IMR-90 (cell line): ENCODE measurements at regions not wholly inside any gene's neighbourhood (a gene's known extent, or its start where the extent isn't known, plus 50 kb on each side); places are given as distances from the start of the nearest gene placed in this dataset.

Experiments
- ATAC-seq: fragments of 200-7000 bp; cut with Tn5 transposase; 2 replicates; pipeline ENCODE4 v1.9.1; 2020; ENCODE audit warnings: low read depth, mild to moderate bottlenecking, moderate library complexity
- BruUV-seq: library from RNA; stranded (reverse); fragments of 400-500 nt; replicated peaks from 2 replicates; lab custom pipeline; 2021; lab: Mats Ljungman, UMichigan
- CTCF ChIA-PET: fragments of 300-600 bp; formaldehyde crosslinking; extraction: SDS; loops from one replicate; lab custom pipeline; 2021; ENCODE audit warnings: antibody characterized with exemption; lab: Yijun Ruan, JAX
- POLR2A ChIA-PET: fragments of 300-600 bp; sonication (Branson Sonifier 250); formaldehyde crosslinking; loops from one replicate; lab custom pipeline; 2022; ENCODE audit warnings: antibody characterized with exemption; ENCODE audit not compliant: unreplicated experiment; lab: Charles Lee
- DNase-seq: peaks from one replicate; pipeline ENCODE4 v3.0.0; 2013
- H2AFZ ChIP-seq: replicated peaks from 2 replicates; pipeline ENCODE3; 2013; ENCODE audit warnings: low read length, mild to moderate bottlenecking; ENCODE audit not compliant: poor library complexity
- H2AK5ac ChIP-seq: 2 replicates; pipeline ENCODE4 v1.6.1; 2013; ENCODE audit warnings: low read depth, low read length, inconsistent platforms
- H2AK9ac ChIP-seq: replicated peaks from 2 replicates; pipeline ENCODE3; 2013; ENCODE audit warnings: mild to moderate bottlenecking, low read depth, low read length, moderate library complexity; ENCODE audit not compliant: poor library complexity
- H2BK120ac ChIP-seq: 2 replicates; pipeline ENCODE4 v1.6.1; 2013; ENCODE audit warnings: low read depth, low read length, inconsistent platforms
- H2BK15ac ChIP-seq: 3 replicates; pipeline ENCODE4 v1.6.1; 2013; ENCODE audit warnings: low read depth, low read length, inconsistent platforms
- H2BK20ac ChIP-seq: 2 replicates; pipeline ENCODE4 v1.6.1; 2013; ENCODE audit warnings: low read depth, mild to moderate bottlenecking, inconsistent platforms, low read length, moderate library complexity
- H2BK5ac ChIP-seq: 2 replicates; pipeline ENCODE4 v1.6.1; 2013; ENCODE audit warnings: mild to moderate bottlenecking, low read depth, low read length, inconsistent platforms; ENCODE audit not compliant: poor library complexity, severe bottlenecking
- H3K14ac ChIP-seq: replicated peaks from 2 replicates; pipeline ENCODE4 v1.6.1; 2013; ENCODE audit warnings: low read depth, low read length, inconsistent platforms
- H3K18ac ChIP-seq: 2 replicates; pipeline ENCODE4 v1.6.1; 2013; ENCODE audit warnings: low read depth, low read length, control low read depth
- H3K23ac ChIP-seq: 2 replicates; pipeline ENCODE4 v1.6.1; 2013; ENCODE audit warnings: low read depth, low read length, inconsistent platforms
- H3K27ac ChIP-seq: 2 replicates; pipeline ENCODE4 v1.5.1; 2013; ENCODE audit warnings: mild to moderate bottlenecking, control low read depth, low read length; ENCODE audit not compliant: insufficient read depth
- H3K27me3 ChIP-seq: 2 replicates; pipeline ENCODE4 v1.6.1; 2013; ENCODE audit warnings: low read length; ENCODE audit not compliant: control insufficient read depth, insufficient read depth
- H3K36me3 ChIP-seq: 2 replicates; pipeline ENCODE4 v1.6.1; 2013; ENCODE audit warnings: low read length, mixed read lengths; ENCODE audit not compliant: control insufficient read depth, insufficient read depth
- H3K4ac ChIP-seq: 2 replicates; pipeline ENCODE4 v1.6.1; 2013; ENCODE audit warnings: low read depth, low read length, inconsistent platforms
- H3K4me1 ChIP-seq: 2 replicates; pipeline ENCODE4 v1.6.1; 2013; ENCODE audit warnings: low read length, mixed read lengths; ENCODE audit not compliant: control insufficient read depth, insufficient read depth
- H3K4me2 ChIP-seq: 2 replicates; pipeline ENCODE4 v1.6.1; 2013; ENCODE audit warnings: low read depth, mild to moderate bottlenecking, control low read depth, low read length, moderate library complexity
- H3K4me3 ChIP-seq: 2 replicates; pipeline ENCODE4 v1.5.1; 2013; ENCODE audit warnings: low read depth, mild to moderate bottlenecking, control low read depth, low read length, moderate library complexity; ENCODE audit not compliant: insufficient read depth
- H3K56ac ChIP-seq: 2 replicates; pipeline ENCODE4 v1.6.1; 2013; ENCODE audit warnings: low read length, inconsistent platforms; ENCODE audit not compliant: insufficient read depth; ENCODE audit errors: extremely low read depth
- H3K79me1 ChIP-seq, 2 experiments: 2 replicates each; pipeline ENCODE4 v1.6.1; 2013; ENCODE audit warnings: low read length in 2 of 2, inconsistent platforms in 1 of 2, low read depth in 1 of 2
- H3K9ac ChIP-seq: 2 replicates; pipeline ENCODE4 v1.6.1; 2013; ENCODE audit warnings: low read depth, low read length, control low read depth
- H3K9me1 ChIP-seq: 2 replicates; pipeline ENCODE4 v1.6.1; 2013; ENCODE audit warnings: low read length, inconsistent platforms; ENCODE audit not compliant: insufficient read depth
- H3K9me3 ChIP-seq: 2 replicates; pipeline ENCODE4 v1.6.1; 2013; ENCODE audit warnings: low read length; ENCODE audit not compliant: control insufficient read depth, insufficient read depth
- H4K20me1 ChIP-seq: 2 replicates; pipeline ENCODE4 v1.6.1; 2013; ENCODE audit warnings: low read length, inconsistent platforms; ENCODE audit not compliant: insufficient read depth
- H4K5ac ChIP-seq: 2 replicates; pipeline ENCODE4 v1.6.1; 2013; ENCODE audit warnings: mild to moderate bottlenecking, low read depth, low read length, control low read depth
- H4K8ac ChIP-seq, 2 experiments: 2 replicates each; pipeline ENCODE4 v1.6.1; 2013; ENCODE audit warnings: low read depth in 2 of 2, low read length in 2 of 2, control low read depth in 1 of 2, inconsistent platforms in 1 of 2
- H4K91ac ChIP-seq: 2 replicates; pipeline ENCODE4 v1.6.1; 2013; ENCODE audit warnings: low read depth, low read length, inconsistent platforms; ENCODE audit not compliant: insufficient read depth
- BHLHE40 ChIP-seq: fragments of 150-350 bp; IDR thresholded peaks from 2 replicates; pipeline ENCODE4 v1.6.1; 2016; ENCODE audit warnings: mild to moderate bottlenecking, low read depth, low read length
- CEBPB ChIP-seq: IDR thresholded peaks from 2 replicates; pipeline ENCODE4 v1.6.1; 2012; ENCODE audit warnings: low read depth, low read length, improper control_type of control experiment
- CHD1 ChIP-seq: IDR thresholded peaks from 2 replicates; pipeline ENCODE4 v1.6.1; 2012; ENCODE audit warnings: low read depth, low read length, improper control_type of control experiment
- FOS ChIP-seq: fragments of 150-350 bp; IDR thresholded peaks from 2 replicates; pipeline ENCODE4 v1.6.1; 2016; ENCODE audit warnings: low read depth, low read length
- MAFK ChIP-seq: IDR thresholded peaks from 2 replicates; pipeline ENCODE4 v1.6.1; 2012; ENCODE audit warnings: low read depth, low read length, improper control_type of control experiment
- MAZ ChIP-seq: IDR thresholded peaks from 2 replicates; pipeline ENCODE4 v1.6.1; 2012; ENCODE audit warnings: low read depth, mild to moderate bottlenecking, low read length, improper control_type of control experiment, moderate library complexity, borderline replicate concordance
- MXI1 ChIP-seq: IDR thresholded peaks from 2 replicates; pipeline ENCODE4 v1.6.1; 2012; ENCODE audit warnings: low read depth, mild to moderate bottlenecking, low read length, moderate library complexity, borderline replicate concordance
- NFE2L2 ChIP-seq: fragments of 150-350 bp; IDR thresholded peaks from 2 replicates; pipeline ENCODE4 v1.6.1; 2016; ENCODE audit warnings: low read depth, mild to moderate bottlenecking, low read length
- POLR2A ChIP-seq: IDR thresholded peaks from 2 replicates; pipeline ENCODE4 v1.6.1; 2012; ENCODE audit warnings: mild to moderate bottlenecking, low read depth, low read length
- RCOR1 ChIP-seq: IDR thresholded peaks from 2 replicates; pipeline ENCODE4 v1.6.1; 2012; ENCODE audit warnings: mild to moderate bottlenecking, low read length, improper control_type of control experiment; ENCODE audit not compliant: insufficient replicate concordance
- SMC3 ChIP-seq: fragments of 150-350 bp; IDR thresholded peaks from 2 replicates; pipeline ENCODE4 v1.6.1; 2016; ENCODE audit warnings: low read depth, mild to moderate bottlenecking, antibody characterized with exemption, low read length, moderate library complexity
- WGBS, 2 experiments: methylation state at CpG; one replicate each; pipeline versions ENCODE4 v1.1.5 to v1.1.7; 2013; ENCODE audit warnings: missing lambda C conversion rate in 2 of 2; ENCODE audit not compliant: insufficient read length in 1 of 2; ENCODE audit errors: extremely low coverage in 2 of 2; 5-methylcytosine and 5-hydroxymethylcytosine counted together
- dilution Hi-C: fragments of 300-500 bp; cut with HindIII; formaldehyde crosslinking; loops from one replicate; pipeline ENCODE4 v1.14.3; 2018; ENCODE audit warnings: low sequenced_read_pairs; ENCODE audit not compliant: unreplicated experiment
- in situ Hi-C: fragments of 300-500 bp; cut with MboI; formaldehyde crosslinking; loops from 3 replicates; pipeline ENCODE4 v1.14.3; 2019; ENCODE audit warnings: low sequenced_read_pairs, inconsistent platforms, mixed read lengths
- intact Hi-C: fragments of 100-400 bp; cut with micrococcal nuclease; formaldehyde crosslinking; loops from 2 replicates; pipeline ENCODE4 v1.10.0; 2022
- TF ChIP-seq, protein P1 (sequence below): fragments of 150-350 bp; IDR thresholded peaks from 2 replicates; pipeline ENCODE4 v1.6.1; 2017; ENCODE audit warnings: mild to moderate bottlenecking, antibody characterized with exemption, low read length, low read depth
- TF ChIP-seq, protein P2 (sequence below): conservative IDR thresholded peaks from 2 replicates; pipeline ENCODE4 v1.5.1; 2012; ENCODE audit warnings: mild to moderate bottlenecking, low read depth, low read length, improper control_type of control experiment

DNA sequence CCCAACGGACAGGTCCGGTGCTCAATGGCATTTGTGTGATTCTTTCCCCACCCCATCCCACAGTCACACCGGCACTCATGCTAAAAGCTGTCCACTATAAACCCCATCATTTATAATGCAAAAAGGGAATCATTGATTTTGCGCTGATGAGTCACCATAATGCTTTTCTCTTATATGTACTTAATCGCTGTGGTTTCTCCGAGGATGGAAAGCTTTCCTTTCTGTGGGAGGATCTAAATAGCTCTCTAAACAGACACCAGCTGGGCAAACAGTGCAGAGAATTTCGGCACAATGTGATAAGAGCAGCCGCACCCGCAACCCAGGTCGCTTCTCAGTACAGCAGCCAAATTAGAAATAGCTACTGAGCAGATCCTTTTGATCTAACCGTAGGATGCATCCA lies 85.6 kb downstream of the SETD4 start:
- peaks cover 48% of the 10 kb centered on the region for H3K27me3 ChIP-seq

More for the DNA sequence above, 85.6 kb downstream of the SETD4 start:
- DNase-seq = peak; percentile 28
- Histone ChIP-seq H3K9me3 (peaks cover 11% of the 10 kb centered on the region), H3K27ac (no peak overlapping the region), H3K4me3 (no peak overlapping the region), H4K5ac (no peak overlapping the region), H4K20me1 (no peaks in the 10 kb centered on the region), H2AFZ (no peak overlapping the region), H3K4ac (no peak overlapping the region), H3K4me2 (no peak overlapping the region), H3K79me1 (no peaks in the 10 kb centered on the region), H3K18ac (no peak overlapping the region), H3K9me1 (no peaks in the 10 kb centered on the region), H2AK9ac (no peak overlapping the region), H3K36me3 (no peaks in the 10 kb centered on the region), H3K23ac (no peak overlapping the region), H2AK5ac (no peak overlapping the region), H3K4me1 (no peaks in the 10 kb centered on the region), H2BK15ac (no peak overlapping the region), H3K56ac (no peak overlapping the region), H3K14ac (no peak overlapping the region), H3K9ac (no peak overlapping the region), H2BK5ac (no peak overlapping the region), H4K91ac (no peak overlapping the region), H2BK120ac (no peak overlapping the region), H2BK20ac (no peak overlapping the region), H4K8ac (no peak overlapping the region)
- no peak for TF ChIP-seq BHLHE40
- no peak for TF ChIP-seq RCOR1
- TF ChIP-seq NFE2L2 = no peak
- TF ChIP-seq MXI1 = no peak
- TF ChIP-seq CHD1 = no peak
- TF ChIP-seq MAZ = no peak
- no peak for TF ChIP-seq POLR2A
- TF ChIP-seq, protein P1, sequence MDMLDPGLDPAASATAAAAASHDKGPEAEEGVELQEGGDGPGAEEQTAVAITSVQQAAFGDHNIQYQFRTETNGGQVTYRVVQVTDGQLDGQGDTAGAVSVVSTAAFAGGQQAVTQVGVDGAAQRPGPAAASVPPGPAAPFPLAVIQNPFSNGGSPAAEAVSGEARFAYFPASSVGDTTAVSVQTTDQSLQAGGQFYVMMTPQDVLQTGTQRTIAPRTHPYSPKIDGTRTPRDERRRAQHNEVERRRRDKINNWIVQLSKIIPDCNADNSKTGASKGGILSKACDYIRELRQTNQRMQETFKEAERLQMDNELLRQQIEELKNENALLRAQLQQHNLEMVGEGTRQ = no peak
- TF ChIP-seq FOS = no peak
- no peak for TF ChIP-seq CEBPB
- TF ChIP-seq, protein P2, sequence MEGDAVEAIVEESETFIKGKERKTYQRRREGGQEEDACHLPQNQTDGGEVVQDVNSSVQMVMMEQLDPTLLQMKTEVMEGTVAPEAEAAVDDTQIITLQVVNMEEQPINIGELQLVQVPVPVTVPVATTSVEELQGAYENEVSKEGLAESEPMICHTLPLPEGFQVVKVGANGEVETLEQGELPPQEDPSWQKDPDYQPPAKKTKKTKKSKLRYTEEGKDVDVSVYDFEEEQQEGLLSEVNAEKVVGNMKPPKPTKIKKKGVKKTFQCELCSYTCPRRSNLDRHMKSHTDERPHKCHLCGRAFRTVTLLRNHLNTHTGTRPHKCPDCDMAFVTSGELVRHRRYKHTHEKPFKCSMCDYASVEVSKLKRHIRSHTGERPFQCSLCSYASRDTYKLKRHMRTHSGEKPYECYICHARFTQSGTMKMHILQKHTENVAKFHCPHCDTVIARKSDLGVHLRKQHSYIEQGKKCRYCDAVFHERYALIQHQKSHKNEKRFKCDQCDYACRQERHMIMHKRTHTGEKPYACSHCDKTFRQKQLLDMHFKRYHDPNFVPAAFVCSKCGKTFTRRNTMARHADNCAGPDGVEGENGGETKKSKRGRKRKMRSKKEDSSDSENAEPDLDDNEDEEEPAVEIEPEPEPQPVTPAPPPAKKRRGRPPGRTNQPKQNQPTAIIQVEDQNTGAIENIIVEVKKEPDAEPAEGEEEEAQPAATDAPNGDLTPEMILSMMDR = no peak
- no peak for TF ChIP-seq MAFK
- no peak for TF ChIP-seq SMC3
- POLR2A ChIA-PET = no interaction called here
- no TSS peak for BruUV-seq
- CTCF ChIA-PET = no interaction called here
- in situ Hi-C loops (no loop called here), dilution Hi-C loops (no loop called here), intact Hi-C loops (no loop called here)
- 100% methylated on average over 2 of the region's 11 CpGs; no CpG with 5 or more reads in 1 of the 2 experiments for WGBS, 2 experiments
- ATAC-seq = no peak
